ENCODE measurements at regions not wholly inside any gene's neighbourhood (a gene's known extent, or its start where the extent isn't known, plus 50 kb on each side); places are given as distances from the start of the nearest gene placed in this dataset.

GRCh38 chr13:97798836-97799235, 154.6 kb upstream of the IPO5 start:
- DNase-seq = no peak

GRCh38 chr13:97802213-97802612, 151.3 kb upstream of the IPO5 start:
- no peak for DNase-seq

GRCh38 chr13:97809576-97809975, 143.9 kb upstream of the IPO5 start:
- DNase-seq = no peak

- DNase-seq = no peak
Measured at GRCh38 chr13:97810152-97810551, 143.3 kb upstream of the IPO5 start.

GRCh38 chr13:97822377-97822776, 131.1 kb upstream of the IPO5 start:
- no peak for DNase-seq

- no peak for DNase-seq
Measured at GRCh38 chr13:97826421-97827012, 127.0 kb upstream of the IPO5 start.

GRCh38 chr13:97834250-97834649, 119.2 kb upstream of the IPO5 start:
- no peak for DNase-seq

GRCh38 chr13:97843189-97843588, 110.3 kb upstream of the IPO5 start:
- DNase-seq = no peak

- DNase-seq = no peak
Measured at GRCh38 chr13:97844151-97844550, 109.3 kb upstream of the IPO5 start.

GRCh38 chr13:97848886-97849285, 104.6 kb upstream of the IPO5 start:
- no peak for DNase-seq

- no peak for DNase-seq
Measured at GRCh38 chr13:97849305-97849704, 104.2 kb upstream of the IPO5 start.

- DNase-seq = no peak
Measured at GRCh38 chr13:97851269-97851668, 102.2 kb upstream of the IPO5 start.

GRCh38 chr13:97852181-97852874, 101.1 kb upstream of the IPO5 start:
- no peak for DNase-seq

GRCh38 chr13:97853550-97853949, 99.9 kb upstream of the IPO5 start:
- no peak for DNase-seq

GRCh38 chr13:97855570-97856303, 97.7 kb upstream of the IPO5 start:
- peak; percentile 68 for DNase-seq

- DNase-seq = no peak
Measured at GRCh38 chr13:97856304-97856675, 97.2 kb upstream of the IPO5 start.

GRCh38 chr13:97858161-97858560, 95.3 kb upstream of the IPO5 start:
- no peak for DNase-seq

- no peak for DNase-seq
Measured at GRCh38 chr13:97866346-97866745, 87.1 kb upstream of the IPO5 start.

- no peak for DNase-seq
Measured at GRCh38 chr13:97866751-97867150, 86.7 kb upstream of the IPO5 start.

- no peak for DNase-seq
Measured at GRCh38 chr13:97873398-97873797, 80.1 kb upstream of the IPO5 start.

- no peak for DNase-seq
Measured at GRCh38 chr13:97875218-97875617, 78.3 kb upstream of the IPO5 start.

- DNase-seq = no peak
Measured at GRCh38 chr13:97875911-97876310, 77.6 kb upstream of the IPO5 start.

GRCh38 chr13:97878431-97879375, 74.8 kb upstream of the IPO5 start:
- no peak for DNase-seq
